ENCODE measurements at regions not wholly inside any gene's neighbourhood (a gene's known extent, or its start where the extent isn't known, plus 50 kb on each side); places are given as distances from the start of the nearest gene placed in this dataset.
"Not testable (repeated sequence)": the region's sequence is repeated elsewhere in the genome, so short reads cannot be mapped to it uniquely, and the experiment has no call there.

- Mint-ChIP-seq H3K27me3 (ENCODE audit: low read depth, unreplicated experiment) (no peaks in the 10 kb centered on the region), H3K27ac (ENCODE audit: unreplicated experiment) (no peak overlapping the region), H3K4me3 (ENCODE audit: unreplicated experiment) (no peak overlapping the region), H3K9me3 (ENCODE audit: unreplicated experiment) (peaks cover 8% of the 10 kb centered on the region), H3K36me3 (ENCODE audit: low read depth, unreplicated experiment) (no peaks in the 10 kb centered on the region), H3K4me1 (ENCODE audit: low read depth, unreplicated experiment) (no peaks in the 10 kb centered on the region)
- H3K36me3 ChIP-seq (ENCODE audit: insufficient read depth, low read length), result no peaks in the 10 kb centered on the region
- no peaks in the 10 kb centered on the region for H4K20me1 ChIP-seq (ENCODE audit: insufficient read depth, low read length)
- no peaks in the 10 kb centered on the region for H3K4me1 ChIP-seq (ENCODE audit: insufficient read depth, low read length)
- no peaks in the 10 kb centered on the region for H3K9me3 ChIP-seq (ENCODE audit: insufficient read depth, low read depth, low read length)
- no peaks in the 10 kb centered on the region for H3K79me2 ChIP-seq (ENCODE audit: insufficient read depth, low read length)
- TF ChIP-seq CTCF (IDR thresholded peaks at IDR 0.05; ENCODE audit: insufficient read depth, low read depth, low read length), result no peak
- no peak for TF ChIP-seq EZH2 (IDR thresholded peaks at IDR 0.05; ENCODE audit: insufficient read depth, low read length)
- no peak overlapping the region for H3K27ac ChIP-seq (ENCODE audit: low read depth, low read length)
- FAIRE-seq (no peak), DNase-seq (ENCODE audit: low read depth) (no peak)
- H3K27me3 ChIP-seq (ENCODE audit: insufficient read depth, low read length), result no peaks in the 10 kb centered on the region
- H3K4me3 ChIP-seq (ENCODE audit: insufficient read depth, low read depth, low read length), result no peak overlapping the region
- H3K4me2 ChIP-seq (ENCODE audit: low read length), result no peak overlapping the region
- no peak overlapping the region for H3K9ac ChIP-seq (ENCODE audit: low read length)
- H2AFZ ChIP-seq (ENCODE audit: low read depth, low read length), result no peak overlapping the region
Measured at GRCh38 chr18:8911408-8912340, 190.8 kb upstream of the NDUFV2 start.

- no peaks in the 10 kb centered on the region for H3K4me1 ChIP-seq (ENCODE audit: insufficient read depth, low read length)
- no peak overlapping the region for H3K4me3 ChIP-seq (ENCODE audit: insufficient read depth, low read depth, low read length)
- H3K4me3 Mint-ChIP-seq (ENCODE audit: unreplicated experiment), result no peak overlapping the region
- FAIRE-seq (no peak), DNase-seq (ENCODE audit: low read depth) (no peak)
- H3K27me3 Mint-ChIP-seq (ENCODE audit: low read depth, unreplicated experiment), result no peaks in the 10 kb centered on the region
- no peaks in the 10 kb centered on the region for H3K9me3 ChIP-seq (ENCODE audit: insufficient read depth, low read depth, low read length)
- H3K36me3 Mint-ChIP-seq (ENCODE audit: low read depth, unreplicated experiment), result peaks cover 2% of the 10 kb centered on the region
- no peaks in the 10 kb centered on the region for H3K79me2 ChIP-seq (ENCODE audit: insufficient read depth, low read length)
- H3K27me3 ChIP-seq (ENCODE audit: insufficient read depth, low read length), result no peaks in the 10 kb centered on the region
- H3K9me3 Mint-ChIP-seq (ENCODE audit: unreplicated experiment), result peaks cover 10% of the 10 kb centered on the region
- no peak overlapping the region for H3K27ac Mint-ChIP-seq (ENCODE audit: unreplicated experiment)
- no peak overlapping the region for H3K27ac ChIP-seq (ENCODE audit: low read depth, low read length)
- H4K20me1 ChIP-seq (ENCODE audit: insufficient read depth, low read length), result no peaks in the 10 kb centered on the region
- TF ChIP-seq CTCF (IDR thresholded peaks at IDR 0.05; ENCODE audit: insufficient read depth, low read depth, low read length), result no peak
- no peak for TF ChIP-seq EZH2 (IDR thresholded peaks at IDR 0.05; ENCODE audit: insufficient read depth, low read length)
- H3K36me3 ChIP-seq (ENCODE audit: insufficient read depth, low read length), result no peaks in the 10 kb centered on the region
- H3K9ac ChIP-seq (ENCODE audit: low read length), result no peak overlapping the region
- no peak overlapping the region for H3K4me2 ChIP-seq (ENCODE audit: low read length)
- no peaks in the 10 kb centered on the region for H3K4me1 Mint-ChIP-seq (ENCODE audit: low read depth, unreplicated experiment)
- peak overlapping the region; percentile 49 for H2AFZ ChIP-seq (ENCODE audit: low read depth, low read length)
Measured at GRCh38 chr18:8912348-8913326, 189.9 kb upstream of the NDUFV2 start.

- H3K27ac ChIP-seq (ENCODE audit: low read depth, low read length); H3K4me1 ChIP-seq (ENCODE audit: insufficient read depth, low read length); H3K9ac ChIP-seq (ENCODE audit: low read length); H3K36me3 ChIP-seq (ENCODE audit: insufficient read depth, low read length); H3K4me2 ChIP-seq (ENCODE audit: low read length); H4K20me1 ChIP-seq (ENCODE audit: insufficient read depth, low read length); H3K27ac Mint-ChIP-seq (ENCODE audit: unreplicated experiment); FAIRE-seq; H3K79me2 ChIP-seq (ENCODE audit: insufficient read depth, low read length); DNase-seq (ENCODE audit: low read depth); H3K9me3 ChIP-seq (ENCODE audit: insufficient read depth, low read depth, low read length); H3K4me3 ChIP-seq (ENCODE audit: insufficient read depth, low read depth, low read length); H3K36me3 Mint-ChIP-seq (ENCODE audit: low read depth, unreplicated experiment); H3K9me3 Mint-ChIP-seq (ENCODE audit: unreplicated experiment); H3K27me3 Mint-ChIP-seq (ENCODE audit: low read depth, unreplicated experiment); H3K27me3 ChIP-seq (ENCODE audit: insufficient read depth, low read length); H2AFZ ChIP-seq (ENCODE audit: low read depth, low read length); H3K4me1 Mint-ChIP-seq (ENCODE audit: low read depth, unreplicated experiment); H3K4me3 Mint-ChIP-seq (ENCODE audit: unreplicated experiment): not testable (repeated sequence)
Measured at GRCh38 chr18:8913606-8914403, 188.7 kb upstream of the NDUFV2 start.
